MCF 10A (cell line): ENCODE measurements at regions not wholly inside any gene's neighbourhood (a gene's known extent, or its start where the extent isn't known, plus 50 kb on each side); places are given as distances from the start of the nearest gene placed in this dataset.

ENCODE experiments used
- BruUV-seq: library from RNA; stranded (reverse); fragments of 400-500 nt; replicated peaks from 2 replicates; lab custom pipeline; 2021; lab: Mats Ljungman, UMichigan
- CTCF ChIA-PET: fragments of 300-600 bp; sonication (Branson Sonifier 250); formaldehyde crosslinking; extraction: SDS; loops from one replicate; lab custom pipeline; 2021; ENCODE audit warnings: antibody characterized with exemption, inconsistent platforms; lab: Yijun Ruan, JAX
- POLR2A ChIA-PET: fragments of 300-600, 350-650 bp; sonication (Branson Sonifier 250); formaldehyde crosslinking; extraction: SDS; loops from one replicate; lab custom pipeline; 2020; ENCODE audit warnings: antibody characterized with exemption, inconsistent platforms; lab: Yijun Ruan, JAX
- DNase-seq: peaks from one replicate; pipeline ENCODE4 v3.0.0-alpha.2; 2018; ENCODE audit not compliant: unreplicated experiment
- H3K27ac Mint-ChIP-seq: one replicate; pipeline ENCODE4 v1.8.0; 2022; ENCODE audit warnings: mild to moderate bottlenecking, low read depth, mixed read lengths; ENCODE audit not compliant: unreplicated experiment
- H3K27me3 Mint-ChIP-seq: one replicate; pipeline ENCODE4 v1.8.0; 2022; ENCODE audit warnings: mixed read lengths; ENCODE audit not compliant: insufficient read depth, unreplicated experiment
- H3K36me3 Mint-ChIP-seq: one replicate; pipeline ENCODE4 v1.8.0; 2022; ENCODE audit warnings: mild to moderate bottlenecking, moderate library complexity, mixed read lengths; ENCODE audit not compliant: insufficient read depth, unreplicated experiment
- H3K4me1 Mint-ChIP-seq: one replicate; pipeline ENCODE4 v1.8.0; 2022; ENCODE audit warnings: mixed read lengths; ENCODE audit not compliant: insufficient read depth, unreplicated experiment
- H3K4me3 Mint-ChIP-seq: one replicate; pipeline ENCODE4 v1.8.0; 2022; ENCODE audit warnings: mild to moderate bottlenecking, moderate library complexity, mixed read lengths; ENCODE audit not compliant: unreplicated experiment
- H3K9me3 Mint-ChIP-seq: one replicate; pipeline ENCODE4 v1.8.0; 2022; ENCODE audit warnings: mixed read lengths; ENCODE audit not compliant: unreplicated experiment
- CTCF ChIP-seq: fragments of 200-600 bp; IDR thresholded peaks from one replicate; pipeline ENCODE4 v1.8.0; 2022; ENCODE audit warnings: antibody characterized with exemption, mild to moderate bottlenecking; ENCODE audit not compliant: unreplicated experiment
- intact Hi-C: fragments of 100-400 bp; cut with micrococcal nuclease; formaldehyde crosslinking; loops from 2 replicates; pipeline ENCODE4 v1.14.1; 2022

GRCh38 chr3:24683090-24683489, 188.4 kb upstream of the THRB start:
- no peak overlapping the region for H3K4me3 Mint-ChIP-seq
- intact Hi-C loops: loop anchor here (1.0 to 10.0 kb wide), 8 partner anchors 42 to 912 kb away; partner anchors contain the start of gene THRB
- no peak overlapping the region for H3K27ac Mint-ChIP-seq
- ChIA-PET CTCF (interaction anchor here (0.6 to 4.6 kb wide), 35 partner anchors 9 to 1852 kb away, joined by 3 to 28 read pairs (median 4); no protein-coding TSS in a partner anchor), POLR2A (interaction anchor here (0.6 to 1.0 kb wide), 3 partner anchors 92 to 737 kb away, joined by 3 to 5 read pairs (median 3); no protein-coding TSS in a partner anchor)
- TF ChIP-seq CTCF: no peak
- H3K27me3 Mint-ChIP-seq: no peaks in the 10 kb centered on the region
- no peaks in the 10 kb centered on the region for H3K9me3 Mint-ChIP-seq
- no peaks in the 10 kb centered on the region for H3K36me3 Mint-ChIP-seq
- no TSS peak for BruUV-seq
- peaks cover 23% of the 10 kb centered on the region for H3K4me1 Mint-ChIP-seq
- DNase-seq: no peak

DNA sequence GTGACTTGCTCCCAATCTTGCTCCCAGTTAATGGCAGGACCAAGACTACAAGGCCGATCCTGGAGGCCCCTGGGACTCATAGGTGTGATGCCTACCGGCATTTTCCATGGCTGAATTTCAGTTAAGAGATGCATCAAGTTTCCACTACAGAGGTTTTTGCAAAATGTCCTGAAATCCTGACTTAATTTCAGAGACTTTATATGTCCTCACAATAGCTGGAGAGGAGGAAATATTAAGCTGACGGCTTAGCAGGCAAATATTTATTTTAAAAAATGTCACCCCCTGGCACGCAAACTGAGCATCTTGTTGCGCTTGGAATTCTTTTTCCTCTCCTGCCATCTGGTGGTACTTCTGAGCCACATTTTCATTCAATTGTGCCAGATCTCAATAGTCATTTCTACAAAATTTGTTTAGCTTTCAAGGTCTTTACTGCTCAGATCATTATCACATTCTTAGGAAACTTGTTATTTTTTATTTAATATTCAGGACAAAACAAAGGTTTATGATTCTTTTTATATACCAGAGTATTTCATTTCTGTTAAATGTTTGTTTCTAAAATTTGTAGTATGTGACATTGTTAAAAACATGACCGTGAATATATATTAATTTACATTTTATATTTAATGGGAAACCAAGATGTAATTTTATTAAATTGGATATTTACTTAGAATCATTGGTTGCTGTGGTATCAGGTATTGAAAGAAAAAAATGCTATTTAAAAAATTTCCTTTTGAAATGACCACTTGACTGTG, 189.2 kb upstream of the THRB start:
- BruUV-seq: no TSS peak
- no peak overlapping the region for H3K4me3 Mint-ChIP-seq
- POLR2A ChIA-PET: interaction anchor here (0.6 to 0.8 kb wide), 3 partner anchors 187 to 945 kb away, joined by 3 to 4 read pairs (median 3); no protein-coding TSS in a partner anchor

GRCh38 chr3:24684506-24685023, 189.9 kb upstream of the THRB start:
- POLR2A ChIA-PET: interaction anchor here (0.6 kb wide), 1 partner anchor 944 kb away, joined by 3 read pairs; no protein-coding TSS in a partner anchor
- no peak for TF ChIP-seq CTCF
- no peaks in the 10 kb centered on the region for H3K9me3 Mint-ChIP-seq
- intact Hi-C loops: loop anchor here (5.0 to 10.0 kb wide), 2 partner anchors 597 to 910 kb away; no protein-coding TSS in a partner anchor
- no peaks in the 10 kb centered on the region for H3K27me3 Mint-ChIP-seq
- DNase-seq: no peak
- peaks cover 15% of the 10 kb centered on the region for H3K4me1 Mint-ChIP-seq
- CTCF ChIA-PET: interaction anchor here (0.6 to 4.6 kb wide), 14 partner anchors 10 to 690 kb away, joined by 3 to 28 read pairs (median 7); no protein-coding TSS in a partner anchor
- H3K27ac Mint-ChIP-seq: no peak overlapping the region
- no peak overlapping the region for H3K4me3 Mint-ChIP-seq
- H3K36me3 Mint-ChIP-seq: no peaks in the 10 kb centered on the region
- BruUV-seq: no TSS peak

More for the DNA sequence above, 189.2 kb upstream of the THRB start:
- peak; percentile 71 for TF ChIP-seq CTCF
- Mint-ChIP-seq H3K27ac (no peak overlapping the region), H3K27me3 (no peaks in the 10 kb centered on the region), H3K36me3 (no peaks in the 10 kb centered on the region), H3K9me3 (no peaks in the 10 kb centered on the region), H3K4me1 (peaks cover 20% of the 10 kb centered on the region)
- intact Hi-C loops: loop anchor here (1.0 to 10.0 kb wide), 8 partner anchors 43 to 911 kb away; partner anchors contain the start of gene THRB
- CTCF ChIA-PET: interaction anchor here (0.6 to 4.6 kb wide), 34 partner anchors 9 to 1851 kb away, joined by 3 to 28 read pairs (median 4); no protein-coding TSS in a partner anchor
- DNase-seq: peak; percentile 67

DNA sequence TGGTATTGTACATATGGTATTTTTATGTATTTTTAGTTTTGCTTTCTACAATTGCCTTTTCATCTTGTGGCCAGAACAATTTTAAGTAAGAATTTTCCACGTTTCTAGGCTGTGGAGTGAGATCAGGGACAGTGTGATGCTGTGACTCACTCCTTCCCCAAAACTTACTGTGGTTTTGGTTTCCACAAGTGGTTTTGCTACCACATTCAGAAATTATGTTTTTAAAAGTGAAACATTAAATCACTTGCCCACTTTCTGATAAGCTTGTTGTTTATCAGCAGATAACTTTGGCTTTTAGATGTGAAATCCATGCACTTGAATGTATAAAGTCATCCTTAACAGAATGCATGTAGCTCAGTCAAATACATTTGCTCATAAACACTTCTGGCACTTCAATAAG, 192.2 kb upstream of the THRB start:
- Mint-ChIP-seq H3K27me3 (no peaks in the 10 kb centered on the region), H3K9me3 (no peaks in the 10 kb centered on the region), H3K27ac (no peak overlapping the region), H3K36me3 (no peaks in the 10 kb centered on the region), H3K4me3 (no peak overlapping the region), H3K4me1 (peaks cover 15% of the 10 kb centered on the region)
- DNase-seq: no peak
- BruUV-seq: no TSS peak
- no peak for TF ChIP-seq CTCF
- POLR2A ChIA-PET: interaction anchor here (0.7 kb wide), 1 partner anchor 726 kb away, joined by 3 read pairs; no protein-coding TSS in a partner anchor
- intact Hi-C loops: loop anchor here (10.0 kb wide), 1 partner anchor 908 kb away; no protein-coding TSS in a partner anchor
- CTCF ChIA-PET: no interaction called here
